ENCODE measurements at regions not wholly inside any gene's neighbourhood (a gene's known extent, or its start where the extent isn't known, plus 50 kb on each side); places are given as distances from the start of the nearest gene placed in this dataset.

GRCh38 chr22:19656541-19657251 is 57.6 kb upstream of the SEPTIN5 start:
- no peak for TF ChIP-seq ARNTL (CRISPR knock-in tag; IDR thresholded peaks at IDR 0.05; ENCODE audit: borderline replicate concordance, low read depth)
- TF ChIP-seq ESRRG (CRISPR knock-in tag; IDR thresholded peaks at IDR 0.05): no peak
- no peak for TF ChIP-seq RARB (CRISPR knock-in tag; IDR thresholded peaks at IDR 0.05)
- TF ChIP-seq, protein P1, sequence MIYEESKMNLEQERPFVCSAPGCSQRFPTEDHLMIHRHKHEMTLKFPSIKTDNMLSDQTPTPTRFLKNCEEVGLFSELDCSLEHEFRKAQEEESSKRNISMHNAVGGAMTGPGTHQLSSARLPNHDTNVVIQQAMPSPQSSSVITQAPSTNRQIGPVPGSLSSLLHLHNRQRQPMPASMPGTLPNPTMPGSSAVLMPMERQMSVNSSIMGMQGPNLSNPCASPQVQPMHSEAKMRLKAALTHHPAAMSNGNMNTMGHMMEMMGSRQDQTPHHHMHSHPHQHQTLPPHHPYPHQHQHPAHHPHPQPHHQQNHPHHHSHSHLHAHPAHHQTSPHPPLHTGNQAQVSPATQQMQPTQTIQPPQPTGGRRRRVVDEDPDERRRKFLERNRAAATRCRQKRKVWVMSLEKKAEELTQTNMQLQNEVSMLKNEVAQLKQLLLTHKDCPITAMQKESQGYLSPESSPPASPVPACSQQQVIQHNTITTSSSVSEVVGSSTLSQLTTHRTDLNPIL (CRISPR knock-in tag; IDR thresholded peaks at IDR 0.05; ENCODE audit: low read depth): no peak
- no peak for TF ChIP-seq ZNF565 (CRISPR knock-in tag; conservative IDR thresholded peaks at IDR 0.05; ENCODE audit: low read depth)
- TF ChIP-seq, protein P2, sequence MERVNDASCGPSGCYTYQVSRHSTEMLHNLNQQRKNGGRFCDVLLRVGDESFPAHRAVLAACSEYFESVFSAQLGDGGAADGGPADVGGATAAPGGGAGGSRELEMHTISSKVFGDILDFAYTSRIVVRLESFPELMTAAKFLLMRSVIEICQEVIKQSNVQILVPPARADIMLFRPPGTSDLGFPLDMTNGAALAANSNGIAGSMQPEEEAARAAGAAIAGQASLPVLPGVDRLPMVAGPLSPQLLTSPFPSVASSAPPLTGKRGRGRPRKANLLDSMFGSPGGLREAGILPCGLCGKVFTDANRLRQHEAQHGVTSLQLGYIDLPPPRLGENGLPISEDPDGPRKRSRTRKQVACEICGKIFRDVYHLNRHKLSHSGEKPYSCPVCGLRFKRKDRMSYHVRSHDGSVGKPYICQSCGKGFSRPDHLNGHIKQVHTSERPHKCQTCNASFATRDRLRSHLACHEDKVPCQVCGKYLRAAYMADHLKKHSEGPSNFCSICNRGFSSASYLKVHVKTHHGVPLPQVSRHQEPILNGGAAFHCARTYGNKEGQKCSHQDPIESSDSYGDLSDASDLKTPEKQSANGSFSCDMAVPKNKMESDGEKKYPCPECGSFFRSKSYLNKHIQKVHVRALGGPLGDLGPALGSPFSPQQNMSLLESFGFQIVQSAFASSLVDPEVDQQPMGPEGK (CRISPR knock-in tag; IDR thresholded peaks at IDR 0.05; ENCODE audit: borderline replicate concordance): no peak
- TF ChIP-seq, protein P3, sequence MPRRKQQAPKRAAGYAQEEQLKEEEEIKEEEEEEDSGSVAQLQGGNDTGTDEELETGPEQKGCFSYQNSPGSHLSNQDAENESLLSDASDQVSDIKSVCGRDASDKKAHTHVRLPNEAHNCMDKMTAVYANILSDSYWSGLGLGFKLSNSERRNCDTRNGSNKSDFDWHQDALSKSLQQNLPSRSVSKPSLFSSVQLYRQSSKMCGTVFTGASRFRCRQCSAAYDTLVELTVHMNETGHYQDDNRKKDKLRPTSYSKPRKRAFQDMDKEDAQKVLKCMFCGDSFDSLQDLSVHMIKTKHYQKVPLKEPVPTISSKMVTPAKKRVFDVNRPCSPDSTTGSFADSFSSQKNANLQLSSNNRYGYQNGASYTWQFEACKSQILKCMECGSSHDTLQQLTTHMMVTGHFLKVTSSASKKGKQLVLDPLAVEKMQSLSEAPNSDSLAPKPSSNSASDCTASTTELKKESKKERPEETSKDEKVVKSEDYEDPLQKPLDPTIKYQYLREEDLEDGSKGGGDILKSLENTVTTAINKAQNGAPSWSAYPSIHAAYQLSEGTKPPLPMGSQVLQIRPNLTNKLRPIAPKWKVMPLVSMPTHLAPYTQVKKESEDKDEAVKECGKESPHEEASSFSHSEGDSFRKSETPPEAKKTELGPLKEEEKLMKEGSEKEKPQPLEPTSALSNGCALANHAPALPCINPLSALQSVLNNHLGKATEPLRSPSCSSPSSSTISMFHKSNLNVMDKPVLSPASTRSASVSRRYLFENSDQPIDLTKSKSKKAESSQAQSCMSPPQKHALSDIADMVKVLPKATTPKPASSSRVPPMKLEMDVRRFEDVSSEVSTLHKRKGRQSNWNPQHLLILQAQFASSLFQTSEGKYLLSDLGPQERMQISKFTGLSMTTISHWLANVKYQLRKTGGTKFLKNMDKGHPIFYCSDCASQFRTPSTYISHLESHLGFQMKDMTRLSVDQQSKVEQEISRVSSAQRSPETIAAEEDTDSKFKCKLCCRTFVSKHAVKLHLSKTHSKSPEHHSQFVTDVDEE (CRISPR knock-in tag; IDR thresholded peaks at IDR 0.05): no peak
- no peak for TF ChIP-seq ZFP3 (CRISPR knock-in tag; IDR thresholded peaks at IDR 0.05)

Measured in SK-N-SH treated with all-trans-retinoic acid at 6 μM for 48 hours (cell line).